DOHH2 (cell line): ENCODE measurements at regions not wholly inside any gene's neighbourhood (a gene's known extent, or its start where the extent isn't known, plus 50 kb on each side); places are given as distances from the start of the nearest gene placed in this dataset.

ENCODE experiments used
- H3F3A ChIP-seq: fragments of 200-600 bp; sonication (generic), shearing (Covaris generic); 2 replicates; pipeline ENCODE4 v1.6.0; 2016; ENCODE audit warnings: antibody characterized with exemption, mild to moderate bottlenecking; ENCODE audit not compliant: control insufficient read depth, insufficient read depth
- H3K27ac ChIP-seq: fragments of 200-600 bp; sonication (generic); 2 replicates; pipeline ENCODE4 v1.5.1; 2014; ENCODE audit warnings: low read depth, mild to moderate bottlenecking, low read length, moderate library complexity
- H3K27me3 ChIP-seq: fragments of 200-600 bp; sonication (generic); 2 replicates; pipeline ENCODE4 v1.6.1; 2014; ENCODE audit warnings: mild to moderate bottlenecking, low read length, mixed read lengths; ENCODE audit not compliant: control insufficient read depth
- H3K36me3 ChIP-seq: fragments of 200-600 bp; sonication (generic); 2 replicates; pipeline ENCODE4 v1.6.1; 2014; ENCODE audit warnings: mild to moderate bottlenecking, low read length, moderate library complexity, mixed read lengths; ENCODE audit not compliant: control insufficient read depth
- H3K4me1 ChIP-seq: fragments of 200-600 bp; sonication (generic); 2 replicates; pipeline ENCODE4 v1.6.1; 2014; ENCODE audit warnings: mild to moderate bottlenecking, low read length, mixed read lengths; ENCODE audit not compliant: control insufficient read depth
- H3K4me2 ChIP-seq: fragments of 200-600 bp; sonication (generic); 2 replicates; pipeline ENCODE4 v1.6.0; 2014; ENCODE audit warnings: mild to moderate bottlenecking, low read length, moderate library complexity
- H3K4me3 ChIP-seq: fragments of 200-600 bp; sonication (generic); 2 replicates; pipeline ENCODE4 v1.5.1; 2014; ENCODE audit warnings: mild to moderate bottlenecking, low read length, mixed read lengths
- H3K79me2 ChIP-seq: fragments of 200-600 bp; sonication (generic); 2 replicates; pipeline ENCODE4 v1.6.1; 2014; ENCODE audit warnings: mild to moderate bottlenecking, low read length, mixed read lengths; ENCODE audit not compliant: control insufficient read depth
- H3K9me2 ChIP-seq: fragments of 200-600 bp; sonication (generic); replicated peaks from 2 replicates; pipeline ENCODE4 v1.6.1; 2014; ENCODE audit warnings: mild to moderate bottlenecking, low read length, mixed read lengths; ENCODE audit not compliant: control insufficient read depth
- H3K9me3 ChIP-seq: fragments of 200-600 bp; sonication (generic); 2 replicates; pipeline ENCODE4 v1.6.1; 2014; ENCODE audit warnings: antibody characterized with exemption, low read length, mixed read lengths; ENCODE audit not compliant: control insufficient read depth, insufficient read depth
- H4K20me1 ChIP-seq: fragments of 200-600 bp; sonication (generic); 2 replicates; pipeline ENCODE4 v1.6.0; 2014; ENCODE audit warnings: low read depth, mild to moderate bottlenecking, antibody characterized with exemption, low read length, moderate library complexity; ENCODE audit not compliant: control insufficient read depth, insufficient read depth
- CTCF ChIP-seq: fragments of 200-600 bp; sonication (generic); IDR thresholded peaks from one replicate; pipeline ENCODE4 v1.5.1; 2014; ENCODE audit warnings: antibody characterized with exemption, mild to moderate bottlenecking, low read depth, low read length; ENCODE audit not compliant: poor library complexity, severe bottlenecking
- EZH2phosphoT487 ChIP-seq: fragments of 200-600 bp; sonication (generic); IDR thresholded peaks from 2 replicates; pipeline ENCODE4 v1.6.1; 2017; ENCODE audit warnings: borderline replicate concordance, mild to moderate bottlenecking, antibody characterized with exemption, low read length, moderate library complexity, mixed read lengths

- no peak overlapping the region for H3K4me3 ChIP-seq
- no peaks in the 10 kb centered on the region for H3K36me3 ChIP-seq
- no peaks in the 10 kb centered on the region for H4K20me1 ChIP-seq
- no peaks in the 10 kb centered on the region for H3K27me3 ChIP-seq
- no peak for TF ChIP-seq CTCF
- TF ChIP-seq EZH2phosphoT487 = no peak
- H3K4me2 ChIP-seq = no peak overlapping the region
- no peaks in the 10 kb centered on the region for H3K9me2 ChIP-seq
- no peaks in the 10 kb centered on the region for H3K9me3 ChIP-seq
- H3K27ac ChIP-seq = no peak overlapping the region
- H3K79me2 ChIP-seq = no peaks in the 10 kb centered on the region
- H3K4me1 ChIP-seq = no peaks in the 10 kb centered on the region
- no peaks in the 10 kb centered on the region for H3F3A ChIP-seq
Measured at GRCh38 chr11:38538866-38539680, 1941.0 kb upstream of the RAG2 start.

- H3K36me3 ChIP-seq = no peaks in the 10 kb centered on the region
- no peak for TF ChIP-seq EZH2phosphoT487
- TF ChIP-seq CTCF = no peak
- H3K4me3 ChIP-seq = no peak overlapping the region
Measured at GRCh38 chr11:38530226-38530625, 1932.2 kb upstream of the RAG2 start.

GRCh38 chr11:38524945-38525344 is 1926.9 kb upstream of the RAG2 start:
- Histone ChIP-seq H3K79me2 (no peaks in the 10 kb centered on the region), H3K27ac (no peak overlapping the region), H3K4me2 (no peak overlapping the region), H3K4me1 (no peaks in the 10 kb centered on the region), H3K27me3 (no peaks in the 10 kb centered on the region), H3F3A (no peaks in the 10 kb centered on the region), H3K36me3 (no peaks in the 10 kb centered on the region), H3K9me3 (no peaks in the 10 kb centered on the region), H3K4me3 (no peak overlapping the region), H3K9me2 (no peaks in the 10 kb centered on the region), H4K20me1 (no peaks in the 10 kb centered on the region)
- TF ChIP-seq EZH2phosphoT487 (no peak), CTCF (no peak)

More at GRCh38 chr11:38530226-38530625, 1932.2 kb upstream of the RAG2 start:
- H3K27me3 ChIP-seq = no peaks in the 10 kb centered on the region
- H3K9me2 ChIP-seq = no peaks in the 10 kb centered on the region
- no peak overlapping the region for H3K4me2 ChIP-seq
- no peaks in the 10 kb centered on the region for H3K9me3 ChIP-seq
- H3F3A ChIP-seq = no peaks in the 10 kb centered on the region
- no peaks in the 10 kb centered on the region for H3K79me2 ChIP-seq
- no peak overlapping the region for H3K27ac ChIP-seq
- H3K4me1 ChIP-seq = no peaks in the 10 kb centered on the region
- H4K20me1 ChIP-seq = no peaks in the 10 kb centered on the region
